HFFc6 (cell line): ENCODE measurements at regions not wholly inside any gene's neighbourhood (a gene's known extent, or its start where the extent isn't known, plus 50 kb on each side); places are given as distances from the start of the nearest gene placed in this dataset.

Experiments used
- DNase-seq: peaks from one replicate; pipeline ENCODE4 v3.0.0-alpha.2; 2018
- H3K27ac Mint-ChIP-seq: 2 replicates; pipeline ENCODE4 v1.8.0; 2020; ENCODE audit warnings: mild to moderate bottlenecking, mixed read lengths
- H3K27me3 Mint-ChIP-seq: 2 replicates; pipeline ENCODE4 v1.8.0; 2021; ENCODE audit warnings: mild to moderate bottlenecking, moderate library complexity, mixed read lengths; ENCODE audit not compliant: insufficient read depth
- H3K36me3 Mint-ChIP-seq: 2 replicates; pipeline ENCODE4 v1.8.0; 2021; ENCODE audit warnings: low read depth, mixed read lengths
- H3K4me1 Mint-ChIP-seq: 2 replicates; pipeline ENCODE4 v1.8.0; 2020; ENCODE audit warnings: low read depth, mixed read lengths
- H3K4me3 Mint-ChIP-seq: 2 replicates; pipeline ENCODE4 v1.8.0; 2020; ENCODE audit warnings: mild to moderate bottlenecking, moderate library complexity, mixed read lengths
- H3K9me3 Mint-ChIP-seq: 2 replicates; pipeline ENCODE4 v1.8.0; 2020; ENCODE audit warnings: mild to moderate bottlenecking, mixed read lengths
- TF ChIP-seq, protein P1 (sequence below): fragments of 200-600 bp; sonication (generic); IDR thresholded peaks from 2 replicates; pipeline ENCODE4 v1.5.0; 2021; ENCODE audit warnings: antibody characterized with exemption, mild to moderate bottlenecking

DNA sequence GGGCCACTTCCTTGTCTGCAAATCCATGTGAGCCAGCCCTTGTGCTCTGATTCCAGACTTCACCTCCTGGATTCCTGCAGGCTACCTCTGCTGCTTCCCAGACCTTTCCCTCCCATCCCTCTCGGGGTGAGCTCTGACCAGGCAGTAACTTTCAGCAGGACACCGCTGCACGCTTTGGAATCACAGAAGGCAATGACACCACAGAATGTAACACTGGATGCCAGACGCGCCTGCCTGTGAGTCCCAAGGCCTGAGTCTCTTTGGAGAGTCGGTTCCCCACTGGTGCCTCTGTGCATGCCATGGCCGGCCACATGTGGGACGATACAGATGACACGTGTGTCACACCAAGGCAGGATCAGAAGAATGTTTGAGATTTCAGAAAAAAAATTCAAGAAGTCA, 89.7 kb upstream of the ERRFI1 start:
- H3K27ac Mint-ChIP-seq, result no peak overlapping the region
- no peak for DNase-seq
- peaks cover 34% of the 10 kb centered on the region for H3K4me1 Mint-ChIP-seq
- H3K27me3 Mint-ChIP-seq, result peaks cover 2% of the 10 kb centered on the region
- H3K36me3 Mint-ChIP-seq, result no peaks in the 10 kb centered on the region; the same call in 1 of the 2 replicates
- TF ChIP-seq, protein P1, sequence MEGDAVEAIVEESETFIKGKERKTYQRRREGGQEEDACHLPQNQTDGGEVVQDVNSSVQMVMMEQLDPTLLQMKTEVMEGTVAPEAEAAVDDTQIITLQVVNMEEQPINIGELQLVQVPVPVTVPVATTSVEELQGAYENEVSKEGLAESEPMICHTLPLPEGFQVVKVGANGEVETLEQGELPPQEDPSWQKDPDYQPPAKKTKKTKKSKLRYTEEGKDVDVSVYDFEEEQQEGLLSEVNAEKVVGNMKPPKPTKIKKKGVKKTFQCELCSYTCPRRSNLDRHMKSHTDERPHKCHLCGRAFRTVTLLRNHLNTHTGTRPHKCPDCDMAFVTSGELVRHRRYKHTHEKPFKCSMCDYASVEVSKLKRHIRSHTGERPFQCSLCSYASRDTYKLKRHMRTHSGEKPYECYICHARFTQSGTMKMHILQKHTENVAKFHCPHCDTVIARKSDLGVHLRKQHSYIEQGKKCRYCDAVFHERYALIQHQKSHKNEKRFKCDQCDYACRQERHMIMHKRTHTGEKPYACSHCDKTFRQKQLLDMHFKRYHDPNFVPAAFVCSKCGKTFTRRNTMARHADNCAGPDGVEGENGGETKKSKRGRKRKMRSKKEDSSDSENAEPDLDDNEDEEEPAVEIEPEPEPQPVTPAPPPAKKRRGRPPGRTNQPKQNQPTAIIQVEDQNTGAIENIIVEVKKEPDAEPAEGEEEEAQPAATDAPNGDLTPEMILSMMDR, result no peak
- H3K9me3 Mint-ChIP-seq, result no peaks in the 10 kb centered on the region
- no peak overlapping the region for H3K4me3 Mint-ChIP-seq

DNA sequence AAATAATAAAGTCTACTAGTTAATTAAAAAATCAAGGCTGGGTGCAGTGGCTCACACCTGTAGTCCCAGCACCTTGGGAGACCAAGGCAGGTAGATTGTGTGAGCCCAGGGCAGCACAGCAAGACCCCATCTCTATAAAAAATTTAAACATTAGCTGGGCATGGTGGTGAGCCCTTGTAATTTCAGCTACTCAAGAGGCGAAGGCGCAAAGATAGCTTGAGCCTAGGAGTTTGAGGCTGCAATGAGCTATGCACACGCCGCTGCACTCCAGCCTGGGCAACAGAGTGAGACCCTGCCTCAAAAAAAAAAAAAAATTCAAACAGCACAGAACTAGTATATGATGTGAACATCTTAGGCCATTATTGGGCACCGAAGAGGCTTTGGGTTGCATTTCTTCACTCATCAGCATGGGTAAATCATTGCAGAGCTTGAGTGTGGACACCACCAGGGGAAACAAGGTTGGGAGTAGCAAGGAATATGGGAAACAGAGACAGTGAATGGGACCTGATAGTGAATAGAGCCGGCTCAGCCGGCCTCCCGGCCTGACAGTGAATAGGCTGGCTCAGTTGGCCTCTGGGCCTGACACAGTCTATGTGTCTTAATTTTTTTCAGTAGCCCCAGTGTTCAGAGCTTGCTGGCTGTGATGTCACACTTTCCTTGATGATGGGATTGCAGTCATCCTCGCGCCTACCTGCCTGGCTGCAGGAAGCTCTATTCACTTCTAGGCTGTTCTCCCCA, 89.1 kb upstream of the ERRFI1 start:
- no peaks in the 10 kb centered on the region for H3K9me3 Mint-ChIP-seq
- H3K4me1 Mint-ChIP-seq, result peaks cover 34% of the 10 kb centered on the region
- H3K27ac Mint-ChIP-seq, result no peak overlapping the region
- TF ChIP-seq, protein P1, result no peak
- peaks cover 5% of the 10 kb centered on the region; the same call in 1 of the 2 replicates for H3K36me3 Mint-ChIP-seq
- peaks cover 2% of the 10 kb centered on the region for H3K27me3 Mint-ChIP-seq
- no peak for DNase-seq
- no peak overlapping the region for H3K4me3 Mint-ChIP-seq

DNA sequence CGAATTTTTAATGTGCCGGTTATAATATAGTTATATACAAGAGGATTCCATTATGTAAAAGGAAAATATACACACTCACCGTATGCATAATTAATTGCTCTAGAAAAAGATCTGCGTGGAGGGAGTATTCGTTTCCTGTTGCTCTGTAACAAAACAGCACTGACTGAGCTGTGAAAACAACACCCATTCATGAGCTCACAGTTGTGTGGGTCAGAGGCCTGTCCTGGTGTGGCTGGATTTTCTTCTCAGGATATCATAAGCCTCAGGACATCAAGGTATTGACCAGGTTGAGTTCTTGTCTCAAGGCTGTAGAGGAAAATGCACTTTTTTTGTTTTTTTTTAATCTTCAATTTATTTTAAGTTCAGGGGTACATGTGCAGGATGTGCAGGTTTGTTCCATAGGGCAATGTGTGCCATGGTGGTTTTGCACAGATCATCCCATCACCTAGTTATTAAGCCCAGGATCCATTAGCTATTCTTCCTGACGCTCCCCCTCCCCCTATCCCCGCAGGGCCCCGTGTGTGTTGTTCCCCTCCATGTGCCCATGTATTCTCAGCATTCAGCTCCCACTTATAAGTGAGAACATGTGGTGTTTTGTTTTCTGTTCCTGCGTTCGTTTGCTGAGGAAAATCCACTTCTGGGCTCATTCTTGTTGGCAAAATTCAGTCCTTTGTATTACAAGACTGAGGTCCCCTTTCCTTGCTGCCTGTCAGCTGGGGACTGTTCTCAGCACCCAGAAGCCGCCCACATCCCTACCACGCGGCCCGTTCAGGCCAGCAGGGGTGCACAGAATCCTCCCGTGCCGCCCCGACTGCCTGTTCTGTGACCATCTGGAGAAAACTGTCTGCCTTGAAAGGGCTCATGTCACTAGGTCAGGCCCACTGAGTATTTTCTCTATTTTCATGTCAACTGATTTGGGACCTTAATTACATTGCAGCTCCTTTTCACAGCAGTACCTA, 87.4 kb upstream of the ERRFI1 start:
- Mint-ChIP-seq H3K4me1 (peaks cover 34% of the 10 kb centered on the region), H3K27ac (no peak overlapping the region), H3K4me3 (no peak overlapping the region), H3K27me3 (no peaks in the 10 kb centered on the region; the same call in 1 of the 2 replicates), H3K36me3 (peaks cover 5% of the 10 kb centered on the region; the same call in 1 of the 2 replicates), H3K9me3 (no peaks in the 10 kb centered on the region)
- no peak for DNase-seq
- TF ChIP-seq, protein P1, result no peak

DNA sequence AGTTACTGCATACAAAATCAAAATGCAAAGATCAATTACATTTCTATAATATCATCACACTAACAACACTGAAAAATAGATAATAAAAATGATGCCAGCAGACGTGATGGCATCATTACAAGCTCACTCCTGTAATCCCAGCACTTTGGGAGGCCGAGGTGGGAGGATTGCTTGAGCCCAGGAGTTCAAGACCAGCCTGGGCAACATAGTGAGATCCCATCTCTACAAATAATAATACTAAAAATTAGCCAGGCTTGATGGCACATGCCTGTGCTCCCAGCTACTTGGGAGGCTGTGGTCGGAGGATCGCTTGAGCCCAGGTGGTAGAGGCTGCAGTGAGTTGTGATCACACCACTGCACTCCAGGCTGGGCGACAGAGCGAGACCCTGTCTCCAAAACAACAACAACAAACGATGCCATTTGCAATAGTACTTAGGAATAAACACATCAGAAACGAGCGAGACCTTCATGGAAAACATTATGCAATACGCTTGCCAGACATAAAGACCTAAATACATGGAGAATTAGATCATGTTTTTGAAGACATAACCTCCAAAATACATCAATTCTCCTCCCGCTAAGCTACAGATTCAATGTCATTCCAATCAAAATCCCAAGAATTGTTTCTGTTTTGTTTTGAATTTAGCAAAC, 86.6 kb upstream of the ERRFI1 start:
- no peaks in the 10 kb centered on the region for H3K9me3 Mint-ChIP-seq
- no peak for DNase-seq
- TF ChIP-seq, protein P1, result no peak
- no peak overlapping the region for H3K4me3 Mint-ChIP-seq
- no peak overlapping the region for H3K27ac Mint-ChIP-seq
- H3K27me3 Mint-ChIP-seq, result no peaks in the 10 kb centered on the region; the same call in 1 of the 2 replicates
- H3K4me1 Mint-ChIP-seq, result peaks cover 29% of the 10 kb centered on the region
- H3K36me3 Mint-ChIP-seq, result peaks cover 5% of the 10 kb centered on the region; the same call in 1 of the 2 replicates

DNA sequence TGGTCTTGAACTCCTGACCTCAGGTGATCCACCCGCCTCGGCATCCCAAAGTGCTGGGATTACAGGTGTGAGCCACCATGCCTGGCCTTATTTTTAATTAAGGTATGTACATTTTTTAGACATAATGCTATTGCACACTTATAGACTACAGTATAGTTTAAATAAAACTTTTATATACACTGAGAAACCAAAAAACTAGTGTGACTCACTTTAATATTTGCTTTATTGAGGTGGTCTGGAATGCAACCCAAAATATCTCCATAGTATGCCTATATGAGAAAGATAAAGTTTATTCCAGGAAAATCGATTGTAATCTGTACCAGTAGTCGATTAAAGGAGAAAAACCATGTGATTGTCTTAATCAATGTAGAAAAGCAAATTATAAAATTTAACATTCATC, 85.5 kb upstream of the ERRFI1 start:
- Mint-ChIP-seq H3K4me3 (no peak overlapping the region), H3K9me3 (no peaks in the 10 kb centered on the region), H3K4me1 (peaks cover 26% of the 10 kb centered on the region), H3K36me3 (peaks cover 5% of the 10 kb centered on the region; the same call in 1 of the 2 replicates), H3K27me3 (no peaks in the 10 kb centered on the region; the same call in 1 of the 2 replicates), H3K27ac (no peak overlapping the region)
- no peak for DNase-seq
- TF ChIP-seq, protein P1, result no peak
